ENCODE measurements at regions not wholly inside any gene's neighbourhood (a gene's known extent, or its start where the extent isn't known, plus 50 kb on each side); places are given as distances from the start of the nearest gene placed in this dataset.
A peak's percentile ranks its signal among the peaks of the same experiment; 100 is the strongest.

DNA sequence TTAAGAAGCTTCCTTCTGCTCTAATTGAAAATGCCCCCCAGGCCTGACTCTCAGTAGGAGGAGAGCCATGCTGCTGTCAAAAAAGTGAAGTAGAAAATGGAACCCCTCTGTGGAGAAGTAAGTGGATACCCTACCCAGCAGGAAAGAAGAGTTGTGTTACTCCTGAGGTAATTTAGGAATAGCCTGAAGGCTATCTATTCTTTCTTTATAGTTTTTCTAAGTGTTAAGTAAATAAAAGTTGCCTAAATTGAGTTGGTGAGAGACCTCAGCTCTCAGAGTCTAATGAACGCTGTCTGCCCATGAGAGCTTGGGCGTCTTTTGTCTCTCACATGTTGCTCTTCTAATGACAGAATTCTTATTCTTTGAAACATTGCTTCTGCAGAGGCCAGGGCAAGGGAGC, 116.2 kb downstream of the NSUN3 start:
- no peak for DNase-seq

DNA sequence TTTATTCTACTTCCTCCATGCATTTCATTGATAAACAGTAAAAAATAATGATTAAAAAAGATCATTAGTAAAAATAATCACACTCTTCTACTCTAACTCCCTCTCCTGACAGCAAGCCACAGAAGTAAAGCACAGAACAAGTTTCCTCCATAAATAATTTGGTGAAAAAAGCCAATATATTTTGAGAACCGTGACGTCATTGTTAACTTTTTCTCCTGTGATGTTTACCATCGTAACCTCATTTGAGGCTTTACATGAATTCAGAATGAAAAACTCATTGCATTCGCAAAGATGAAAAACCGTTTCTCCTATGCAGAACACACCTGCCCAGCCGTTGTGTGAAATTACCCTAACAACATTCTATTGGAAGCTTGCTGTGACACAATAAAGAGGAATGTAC, 120.7 kb downstream of the NSUN3 start:
- DNase-seq: no peak

DNA sequence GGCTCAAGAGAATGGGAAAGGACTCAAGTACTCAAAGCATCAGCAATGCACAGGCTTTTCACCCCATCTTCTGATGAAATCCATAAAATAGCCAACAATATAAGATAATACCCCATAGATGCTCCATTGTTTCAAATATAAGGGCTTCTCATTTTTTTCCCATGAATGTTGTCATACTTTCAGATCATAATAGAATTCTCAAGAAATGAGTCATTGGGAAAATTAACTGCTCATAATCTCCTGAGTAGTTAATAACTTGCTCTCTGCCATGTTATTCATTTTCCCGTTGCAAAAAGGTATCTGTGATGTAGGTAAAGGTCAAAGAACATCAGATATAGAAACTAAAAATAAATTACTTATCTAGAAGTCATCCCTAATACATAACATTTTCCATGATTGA, 121.9 kb downstream of the NSUN3 start:
- DNase-seq: no peak

DNA sequence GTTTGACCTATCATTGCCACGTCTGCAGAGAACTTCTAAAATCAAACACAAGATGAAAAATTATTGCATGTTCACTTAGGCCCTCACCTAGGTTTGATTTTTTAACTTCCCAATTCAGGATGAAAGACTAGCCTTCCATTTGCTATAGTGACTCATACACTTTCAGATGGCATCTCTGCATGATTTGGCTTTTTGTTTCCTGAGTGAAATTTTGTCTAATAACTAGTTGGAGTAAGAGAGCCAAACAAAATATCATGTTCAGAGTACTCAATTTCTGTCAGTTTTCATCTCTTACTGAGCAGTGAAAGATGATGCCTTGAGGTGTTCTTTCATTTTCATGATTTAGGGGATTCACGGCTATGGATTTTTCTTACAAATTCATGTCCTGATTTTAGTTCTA, 122.9 kb downstream of the NSUN3 start:
- no peak for DNase-seq

DNA sequence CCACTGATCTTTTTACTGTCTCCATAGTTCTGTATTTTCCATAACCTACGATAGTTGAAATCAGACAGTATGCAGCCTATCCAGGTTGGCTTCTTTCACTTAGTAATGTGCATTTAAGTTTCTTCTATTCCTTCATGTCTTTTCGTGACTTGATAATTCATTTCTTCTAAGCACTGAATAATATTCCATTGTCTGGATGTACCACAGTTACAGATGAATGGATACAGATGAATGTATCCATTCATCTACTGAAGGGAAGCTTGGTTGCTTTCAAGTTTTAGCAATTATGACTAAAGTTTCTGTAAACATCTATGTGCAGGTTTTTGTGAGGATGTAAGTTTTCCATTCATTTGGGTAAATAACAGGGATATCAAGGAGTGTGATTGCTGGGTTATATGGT, 124.8 kb downstream of the NSUN3 start:
- DNase-seq: no peak

DNA sequence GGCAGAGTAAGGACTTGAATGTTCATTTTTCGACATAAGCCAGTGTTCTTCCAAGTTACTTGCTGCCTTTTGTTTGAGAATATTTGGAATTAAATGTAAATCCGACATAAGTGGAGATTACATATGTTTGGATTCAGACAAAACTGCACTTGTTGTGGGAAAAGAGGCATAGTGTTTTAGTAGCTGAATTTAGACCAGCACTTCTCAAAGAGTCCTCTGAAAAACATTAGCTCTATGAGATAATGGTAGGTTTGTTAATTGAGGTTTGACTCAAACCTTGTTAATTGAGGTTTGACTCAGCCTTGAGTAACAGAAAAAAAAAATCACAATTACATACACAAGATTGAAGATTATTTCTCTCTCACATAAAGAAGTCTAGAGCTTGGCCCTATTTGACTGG, 132.5 kb downstream of the NSUN3 start:
- DNase-seq: no peak

DNA sequence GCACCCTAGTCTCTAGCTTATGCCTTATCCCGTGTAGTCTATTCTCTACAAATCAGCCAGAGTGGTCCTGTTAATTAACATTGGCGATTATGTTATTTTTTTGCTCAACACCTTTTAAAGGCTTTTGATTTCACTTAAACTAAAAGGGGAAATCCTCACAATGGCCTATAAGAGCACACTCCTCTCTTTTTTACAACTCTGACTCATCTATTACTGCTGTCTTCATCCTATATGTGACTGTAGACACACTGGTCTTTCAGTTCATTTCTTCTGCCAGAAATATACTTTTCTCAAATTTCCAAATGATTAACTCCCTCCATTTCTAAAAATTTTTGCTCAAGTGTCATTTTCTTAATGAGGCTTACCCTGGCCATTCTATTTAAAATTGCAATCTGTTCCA, 143.4 kb downstream of the NSUN3 start:
- DNase-seq: no peak

DNA sequence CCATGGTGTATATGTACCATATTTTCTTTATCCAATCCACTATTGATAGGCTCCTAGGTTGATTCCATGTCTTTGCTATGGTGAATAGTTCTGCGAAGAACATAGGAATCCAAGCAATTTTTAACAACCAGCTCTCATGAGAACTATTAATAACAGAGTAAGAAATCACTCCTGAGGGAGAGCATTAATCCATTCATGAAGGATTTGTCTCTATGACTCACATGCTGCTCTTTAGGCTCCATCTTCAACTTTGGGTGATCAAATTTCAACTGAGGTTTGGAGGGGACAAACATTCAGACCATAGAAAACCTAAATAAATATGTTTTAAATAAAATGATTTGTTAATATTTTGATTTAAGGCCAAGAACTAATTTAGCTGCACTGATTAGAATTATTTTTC, 147.4 kb downstream of the NSUN3 start:
- DNase-seq: no peak

DNA sequence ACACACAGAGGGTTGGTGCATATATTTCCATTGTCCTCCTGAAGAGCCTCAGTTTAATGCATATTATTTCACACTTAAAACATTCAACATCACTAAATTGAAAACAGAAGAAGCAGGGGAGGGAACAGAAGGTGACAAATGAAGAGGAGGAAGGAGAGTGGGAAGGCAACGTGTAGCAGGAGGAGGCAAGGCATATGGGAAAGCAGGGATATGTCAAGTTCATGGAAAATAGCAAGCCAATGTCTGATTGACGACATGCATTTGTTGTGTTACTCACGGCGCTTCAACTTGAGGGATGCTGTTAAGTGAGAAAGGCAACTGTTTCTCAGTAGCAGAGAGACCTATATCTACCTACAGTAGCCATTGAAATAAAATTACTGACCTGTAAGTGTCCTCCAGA, 154.5 kb downstream of the NSUN3 start:
- no peak for DNase-seq

DNA sequence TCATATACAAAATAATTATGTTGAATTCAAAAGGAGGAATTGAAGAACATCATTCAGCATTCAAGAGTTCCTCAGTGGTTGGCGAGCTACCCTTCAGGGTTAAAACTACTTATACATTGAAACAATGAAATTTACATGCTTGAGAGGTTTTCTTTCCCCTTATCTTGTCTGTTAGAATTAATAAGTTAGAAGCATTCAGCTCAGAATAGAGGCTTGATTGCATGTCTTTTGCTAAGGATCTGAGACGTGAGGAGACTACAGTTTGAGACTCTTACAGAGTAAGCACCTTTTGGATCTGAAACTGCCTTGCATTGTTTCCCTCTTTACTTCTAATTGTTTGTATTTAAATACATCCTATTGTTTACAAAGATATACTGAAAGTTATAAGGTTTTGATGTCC, 157.6 kb downstream of the NSUN3 start:
- DNase-seq: no peak

DNA sequence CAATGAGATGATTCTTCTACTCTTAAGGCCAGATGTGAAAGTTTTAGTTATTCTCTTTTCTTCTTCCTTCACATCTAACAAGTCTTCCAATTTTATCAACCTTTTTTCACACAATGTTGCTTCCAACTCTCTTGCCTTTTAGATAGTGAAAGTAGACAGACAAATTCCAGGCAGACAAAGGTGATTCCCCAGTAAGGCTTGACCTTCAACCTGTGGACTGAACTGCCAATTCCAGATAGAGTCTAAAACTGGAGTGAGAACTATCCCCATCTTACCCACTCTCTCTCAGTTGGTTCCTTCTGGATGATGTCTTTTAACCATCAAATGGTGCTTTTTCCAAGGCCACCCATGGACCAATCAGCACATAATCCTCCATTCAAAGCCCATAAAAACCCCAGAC, 159.0 kb downstream of the NSUN3 start:
- no peak for DNase-seq

DNA sequence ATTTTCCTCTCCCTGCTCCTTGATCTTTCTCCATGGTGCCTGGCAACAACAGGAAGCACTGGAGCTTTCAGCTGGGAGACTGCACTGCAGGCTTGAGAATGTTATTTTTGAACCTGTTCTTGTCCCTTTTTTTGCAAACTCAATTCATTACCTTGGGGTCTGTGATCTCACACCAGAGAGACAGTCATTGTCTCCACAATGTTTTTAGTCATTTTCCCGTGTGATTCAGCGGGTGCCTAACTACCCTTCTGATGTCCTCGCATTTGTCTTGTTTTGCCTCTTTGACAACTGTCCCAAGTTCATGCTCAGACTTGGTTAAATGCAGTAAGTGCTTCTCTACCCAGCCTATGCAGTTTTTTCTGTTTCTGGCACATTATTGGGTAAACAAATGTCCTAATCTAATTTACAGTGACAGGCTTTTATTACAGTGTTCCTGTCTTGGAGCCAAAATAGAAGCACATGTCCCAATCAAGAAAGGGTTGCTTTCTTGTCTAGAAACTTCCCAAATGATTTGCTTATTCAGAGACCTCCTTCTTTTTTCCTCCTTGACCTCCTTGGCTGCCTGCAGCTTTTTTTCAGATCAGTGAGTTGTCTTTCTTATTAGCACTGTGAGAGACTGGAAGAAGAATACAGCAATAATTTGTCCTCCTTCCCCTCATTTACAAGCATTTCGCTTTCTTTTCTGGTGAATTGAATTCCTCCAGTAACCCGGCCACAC, 162.4 kb downstream of the NSUN3 start:
- DNase-seq: no peak

DNA sequence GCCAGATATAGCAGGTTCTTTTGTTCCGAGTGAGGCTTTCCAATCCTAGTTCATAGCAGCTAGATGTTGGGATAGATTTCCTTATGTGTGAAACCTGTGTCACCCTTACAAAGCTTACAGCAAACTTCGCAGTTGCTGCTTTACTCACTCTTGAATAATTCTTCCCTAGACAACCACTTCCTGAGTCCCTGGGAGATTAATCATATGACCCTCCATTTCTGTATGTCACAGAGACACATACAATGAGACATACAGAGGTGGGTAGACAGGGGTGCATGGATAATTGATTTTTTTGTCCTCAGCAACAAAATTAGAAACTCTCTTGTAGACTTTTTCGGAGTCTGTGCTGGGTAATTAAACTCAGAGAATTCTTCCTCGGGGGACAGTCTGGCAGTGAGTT, 163.2 kb downstream of the NSUN3 start:
- no peak for DNase-seq

DNA sequence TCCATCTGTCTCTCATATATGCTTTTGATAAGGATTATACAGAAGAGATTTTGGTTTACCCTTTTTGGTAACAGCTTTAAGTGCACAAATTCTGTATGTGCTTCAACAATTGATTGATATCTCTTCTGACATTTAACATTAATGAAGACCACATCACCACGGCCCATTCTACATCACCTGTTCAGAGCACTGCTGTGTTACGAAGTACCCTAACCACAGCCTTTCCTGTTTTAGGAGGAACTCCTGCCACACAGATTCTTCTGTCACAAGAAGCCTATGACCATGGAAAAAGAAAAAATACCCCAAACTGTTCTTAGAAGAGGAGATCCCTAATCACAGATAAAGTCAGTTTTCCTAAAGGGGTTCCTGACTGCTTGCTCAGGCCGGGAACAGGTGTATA, 170.1 kb downstream of the NSUN3 start:
- DNase-seq: no peak

DNA sequence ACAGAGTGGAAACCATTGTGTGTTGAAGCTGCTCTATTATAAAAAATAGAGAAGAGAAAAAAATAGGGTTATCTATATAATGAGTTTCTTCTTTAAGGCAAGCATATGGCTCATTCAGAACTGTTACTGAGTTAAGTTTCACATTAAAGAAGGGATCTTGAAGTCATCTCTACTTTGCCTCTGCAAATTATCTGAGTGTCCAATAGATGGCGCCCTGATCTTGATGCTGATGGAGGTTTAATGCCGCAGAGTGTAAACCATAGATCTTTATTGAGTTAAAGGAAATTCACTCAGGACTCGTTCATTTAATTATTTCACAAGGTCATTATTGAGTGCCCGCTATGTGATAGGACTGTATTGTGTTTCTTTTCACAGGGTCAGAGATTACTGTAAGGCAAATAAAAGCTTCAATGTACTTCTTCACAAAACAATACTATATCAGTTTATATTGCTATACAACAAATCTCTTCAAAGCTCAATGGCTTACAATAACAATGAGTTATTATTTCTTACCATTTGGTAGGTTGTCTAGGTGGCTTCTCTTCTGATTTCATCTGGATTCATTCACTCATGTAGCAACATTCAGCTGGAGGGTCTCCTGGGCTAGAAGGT, 171.4 kb downstream of the NSUN3 start:
- no peak for DNase-seq

DNA sequence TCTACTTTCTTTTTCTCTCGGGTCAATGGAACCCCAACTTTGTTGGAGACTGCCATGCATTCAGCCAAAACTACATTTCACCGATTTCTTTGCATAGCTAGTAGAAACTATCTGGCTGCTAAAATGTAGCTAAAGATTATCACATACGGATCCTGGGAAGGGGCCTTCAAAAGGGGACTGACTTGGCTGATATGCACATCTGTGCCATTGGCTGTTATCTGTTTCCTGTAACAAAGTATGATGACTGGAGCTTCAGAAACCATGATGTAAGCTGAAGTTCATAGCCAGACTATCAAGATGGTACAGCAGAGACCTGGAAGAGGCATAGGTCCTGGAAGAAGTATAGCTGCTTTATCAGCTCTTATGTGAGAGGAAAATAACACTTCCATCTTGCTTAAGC, 179.1 kb downstream of the NSUN3 start:
- no peak for DNase-seq

DNA sequence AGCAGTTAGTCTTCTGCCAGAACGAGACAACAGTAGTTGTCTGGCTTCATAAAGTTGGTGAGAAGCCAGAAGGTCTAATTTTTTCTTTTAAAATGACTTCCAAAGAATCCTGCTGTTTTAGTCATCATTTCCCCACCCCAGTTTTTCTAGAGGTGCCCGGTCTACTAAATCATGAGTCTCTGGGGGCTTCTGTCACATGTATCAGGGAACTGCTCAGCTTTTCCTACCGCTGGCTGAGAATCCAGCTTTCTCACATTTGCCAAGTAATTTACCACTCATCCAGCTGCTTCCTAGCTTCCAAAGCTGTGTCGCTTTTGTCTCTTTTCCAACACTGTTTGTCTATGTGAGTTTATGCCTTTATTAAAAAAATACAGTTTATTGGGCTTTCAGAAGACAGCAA, 183.3 kb downstream of the NSUN3 start:
- peak; percentile 51 for DNase-seq

DNA sequence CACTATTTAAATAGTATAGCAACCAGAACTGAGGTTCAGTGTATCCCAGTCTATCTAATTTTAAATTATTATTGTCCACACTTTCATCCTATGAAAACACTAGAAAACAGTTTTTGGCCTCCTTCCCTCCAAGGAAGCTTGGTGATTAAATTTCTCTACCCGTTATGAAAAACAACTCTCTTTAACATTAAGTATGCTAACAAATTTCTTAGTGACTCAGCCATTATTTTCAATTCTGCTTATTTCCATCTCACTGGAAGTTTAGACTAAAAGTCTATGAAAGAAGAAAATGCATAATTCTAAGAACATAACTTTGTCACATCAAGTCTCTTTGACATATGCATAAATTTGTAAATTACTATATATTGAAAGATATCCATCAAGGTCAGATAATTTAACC, 185.2 kb downstream of the NSUN3 start:
- no peak for DNase-seq

DNA sequence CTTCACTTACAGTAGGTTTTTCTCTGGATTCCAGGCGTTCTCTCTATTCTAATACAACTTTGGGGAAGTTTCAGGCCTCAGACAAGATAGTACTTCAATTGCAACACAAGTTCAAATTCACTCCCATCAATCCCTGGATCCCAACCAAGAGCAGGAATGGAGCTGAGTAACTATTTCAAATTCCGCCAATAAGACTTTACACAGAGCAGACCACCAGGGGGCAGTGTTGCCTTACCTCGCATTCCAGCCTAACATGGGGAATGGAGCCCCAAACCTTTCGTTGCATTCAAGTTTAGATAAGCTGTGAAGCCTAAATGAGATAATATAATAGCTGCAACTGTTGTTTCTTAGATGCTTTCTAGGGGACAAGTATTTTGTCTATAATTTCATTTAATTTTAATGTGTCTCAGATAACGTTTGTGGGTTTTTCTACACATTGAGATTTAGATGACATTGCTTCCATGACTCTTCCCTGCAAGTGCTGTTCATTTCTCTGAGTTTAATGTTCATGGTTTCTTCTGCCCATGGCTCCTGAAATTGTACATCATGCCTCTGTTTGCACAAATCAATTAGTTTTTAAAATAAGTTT, 186.7 kb downstream of the NSUN3 start:
- DNase-seq: peak; percentile 54

DNA sequence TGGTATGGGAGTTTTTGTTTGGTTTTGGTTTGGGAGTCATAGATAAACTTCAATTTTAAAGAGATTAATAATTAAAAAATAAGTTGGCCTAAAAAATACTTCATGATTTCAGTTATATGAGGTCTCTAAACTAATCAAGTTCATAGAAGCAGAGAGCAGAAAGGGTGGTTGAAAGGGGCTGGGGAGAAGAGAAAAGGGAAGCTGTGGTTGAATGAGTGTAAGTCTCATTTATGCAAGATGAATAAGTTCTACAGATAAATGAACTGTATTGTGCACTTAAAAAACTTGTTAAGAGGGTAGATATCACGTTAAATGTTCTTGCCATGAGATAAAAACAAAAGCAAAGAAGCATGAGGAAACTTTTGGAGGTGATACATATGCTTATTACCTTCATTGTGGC, 188.7 kb downstream of the NSUN3 start:
- DNase-seq: no peak

DNA sequence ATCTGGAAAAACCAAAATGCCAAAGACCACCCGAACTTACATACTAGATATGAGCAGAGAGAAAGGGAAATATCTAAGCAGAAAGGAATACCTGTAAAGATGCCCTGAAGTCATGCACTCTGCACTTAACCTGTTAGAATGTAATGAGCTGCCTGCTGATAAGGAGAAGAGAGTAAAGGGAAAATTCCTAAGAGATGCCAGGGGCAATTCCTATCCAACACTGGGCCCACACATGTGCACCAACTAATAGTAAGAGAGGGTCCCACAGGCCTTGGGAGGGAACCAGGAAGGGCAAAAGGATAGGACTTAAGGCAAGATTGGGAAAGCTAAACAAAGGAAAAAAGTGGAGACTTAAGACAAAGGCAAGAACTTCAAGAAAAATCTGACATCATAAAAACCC, 189.5 kb downstream of the NSUN3 start:
- no peak for DNase-seq

DNA sequence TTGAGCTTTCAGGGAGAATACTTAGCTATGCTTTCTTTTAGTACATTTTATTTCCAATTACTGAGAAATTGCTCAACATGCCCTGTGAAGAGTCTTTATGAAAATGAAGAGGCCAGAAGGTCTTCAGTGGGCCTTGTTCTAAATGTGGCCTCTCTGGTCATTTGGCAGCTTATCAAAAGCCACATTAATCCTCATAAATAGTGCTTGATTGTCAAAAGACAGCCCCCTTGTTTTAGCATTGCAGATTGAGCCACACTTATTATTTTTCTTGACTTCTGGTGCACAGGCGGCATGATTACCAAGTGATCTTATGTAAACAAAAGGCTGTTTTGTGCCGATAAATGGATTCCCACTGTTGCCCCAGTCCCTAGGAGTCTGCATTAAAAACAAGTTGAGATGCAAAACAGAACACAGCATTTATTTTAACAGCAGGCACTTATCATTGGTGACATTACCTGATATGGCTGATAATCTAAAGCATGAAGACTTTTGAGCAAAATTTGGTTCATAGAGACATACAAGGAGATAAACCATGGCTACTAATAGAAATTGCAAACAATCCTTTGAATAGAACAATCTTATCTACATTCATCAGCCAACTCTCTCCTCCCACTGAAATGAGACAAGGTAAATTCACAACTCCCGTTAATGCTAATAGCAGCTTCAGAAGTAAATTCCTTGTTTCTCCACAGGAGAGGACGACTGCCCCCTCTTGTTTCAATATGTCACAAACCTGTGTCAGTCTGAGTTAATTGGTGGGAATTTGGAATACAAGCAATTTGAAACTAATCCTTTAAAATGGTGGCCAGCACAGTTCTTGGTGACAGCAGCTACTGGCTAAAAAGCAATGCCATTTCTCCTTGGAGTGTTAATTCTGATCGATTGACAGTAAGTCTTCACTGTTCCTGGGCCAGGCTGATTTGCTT, 194.3 kb downstream of the NSUN3 start:
- DNase-seq: no peak

DNA sequence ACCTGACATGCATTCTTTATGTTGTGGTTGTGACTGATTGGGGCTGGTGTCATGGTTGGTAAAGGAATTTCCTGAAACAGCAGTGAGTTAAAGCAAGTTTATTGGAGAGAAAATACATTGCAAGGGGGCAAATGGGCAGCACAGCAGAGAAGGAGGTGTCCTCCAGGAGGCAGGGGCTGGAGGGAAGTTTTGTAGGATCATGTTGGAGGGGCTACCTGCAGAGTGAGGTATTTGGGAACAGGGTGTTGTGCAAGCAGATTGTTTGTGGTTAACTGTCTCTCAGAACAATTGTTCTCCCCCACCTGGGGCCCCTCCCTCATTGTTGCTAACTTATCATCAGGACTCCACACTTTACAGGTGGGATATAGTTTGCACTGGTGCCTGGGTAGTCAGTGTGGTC, 196.0 kb downstream of the NSUN3 start:
- no peak for DNase-seq

DNA sequence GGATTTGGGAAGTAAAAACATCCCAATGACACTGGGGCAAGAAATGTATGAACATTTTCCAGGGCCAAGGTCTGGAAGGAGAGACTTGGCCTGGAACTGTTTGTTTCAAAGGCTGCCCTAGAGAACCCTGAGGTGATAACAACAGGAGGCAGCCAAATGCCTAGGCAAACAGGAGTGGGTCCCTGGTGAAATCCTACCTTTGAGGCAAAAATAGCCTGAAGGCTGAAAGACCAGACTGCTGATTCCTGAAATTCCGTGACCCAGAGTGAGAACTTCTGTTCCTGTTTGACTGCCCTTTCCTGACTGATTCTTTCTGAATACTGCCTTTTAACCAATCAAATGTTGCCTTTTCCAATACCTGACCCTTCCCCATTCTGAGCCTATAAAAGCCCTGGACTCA, 196.4 kb downstream of the NSUN3 start:
- DNase-seq: no peak

Data from right hindlimb (tissue), 1 donor.